ENCODE measurements at regions not wholly inside any gene's neighbourhood (a gene's known extent, or its start where the extent isn't known, plus 50 kb on each side); places are given as distances from the start of the nearest gene placed in this dataset.

DNA sequence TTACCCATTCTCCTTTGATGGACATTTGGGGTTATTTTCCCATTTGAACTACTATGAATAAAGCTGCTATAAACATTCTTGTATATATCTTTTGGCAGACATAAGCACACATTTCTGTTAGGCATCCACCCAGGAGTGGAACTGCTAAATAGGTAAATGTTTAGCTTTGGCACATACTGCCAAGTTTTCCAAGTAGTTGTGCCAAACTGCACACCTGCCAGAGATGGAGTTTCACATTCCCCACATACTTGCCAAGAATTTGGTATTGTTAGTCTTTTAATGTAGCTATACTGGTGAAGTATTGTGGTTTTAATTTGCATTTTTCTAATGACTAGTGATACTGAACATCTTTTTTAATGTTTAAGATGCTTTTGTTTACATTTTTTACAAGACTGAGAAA, 201.0 kb downstream of the GXYLT1 start:
- H3K36me3 ChIP-seq = no peaks in the 10 kb centered on the region
- DNase-seq = no peak
- no peak overlapping the region for H3K4me3 ChIP-seq
- H3K27me3 ChIP-seq (replicated peaks in 1 of 7) = peaks cover 0 to 6% (median 0%) of the 10 kb centered on the region in 7 donors
- no peak overlapping the region for H3K27ac ChIP-seq
- no peaks in the 10 kb centered on the region for H3K4me1 ChIP-seq
- H3K9me3 ChIP-seq = peaks cover 0 to 29% (median 17%) of the 10 kb centered on the region in 8 donors
- TF ChIP-seq POLR2AphosphoS5 (IDR thresholded peaks at IDR 0.05) (no peak), POLR2A (IDR thresholded peaks at IDR 0.05) (no peak)
- TF ChIP-seq, protein P1, sequence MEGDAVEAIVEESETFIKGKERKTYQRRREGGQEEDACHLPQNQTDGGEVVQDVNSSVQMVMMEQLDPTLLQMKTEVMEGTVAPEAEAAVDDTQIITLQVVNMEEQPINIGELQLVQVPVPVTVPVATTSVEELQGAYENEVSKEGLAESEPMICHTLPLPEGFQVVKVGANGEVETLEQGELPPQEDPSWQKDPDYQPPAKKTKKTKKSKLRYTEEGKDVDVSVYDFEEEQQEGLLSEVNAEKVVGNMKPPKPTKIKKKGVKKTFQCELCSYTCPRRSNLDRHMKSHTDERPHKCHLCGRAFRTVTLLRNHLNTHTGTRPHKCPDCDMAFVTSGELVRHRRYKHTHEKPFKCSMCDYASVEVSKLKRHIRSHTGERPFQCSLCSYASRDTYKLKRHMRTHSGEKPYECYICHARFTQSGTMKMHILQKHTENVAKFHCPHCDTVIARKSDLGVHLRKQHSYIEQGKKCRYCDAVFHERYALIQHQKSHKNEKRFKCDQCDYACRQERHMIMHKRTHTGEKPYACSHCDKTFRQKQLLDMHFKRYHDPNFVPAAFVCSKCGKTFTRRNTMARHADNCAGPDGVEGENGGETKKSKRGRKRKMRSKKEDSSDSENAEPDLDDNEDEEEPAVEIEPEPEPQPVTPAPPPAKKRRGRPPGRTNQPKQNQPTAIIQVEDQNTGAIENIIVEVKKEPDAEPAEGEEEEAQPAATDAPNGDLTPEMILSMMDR (IDR thresholded peaks at IDR 0.05 in 8 of 11, conservative IDR thresholded peaks at IDR 0.05 in 3 of 11) = no peak
- intact Hi-C loops (cut with DNase I; ENCODE audit: low total_unique reads) = no loop called here

DNA sequence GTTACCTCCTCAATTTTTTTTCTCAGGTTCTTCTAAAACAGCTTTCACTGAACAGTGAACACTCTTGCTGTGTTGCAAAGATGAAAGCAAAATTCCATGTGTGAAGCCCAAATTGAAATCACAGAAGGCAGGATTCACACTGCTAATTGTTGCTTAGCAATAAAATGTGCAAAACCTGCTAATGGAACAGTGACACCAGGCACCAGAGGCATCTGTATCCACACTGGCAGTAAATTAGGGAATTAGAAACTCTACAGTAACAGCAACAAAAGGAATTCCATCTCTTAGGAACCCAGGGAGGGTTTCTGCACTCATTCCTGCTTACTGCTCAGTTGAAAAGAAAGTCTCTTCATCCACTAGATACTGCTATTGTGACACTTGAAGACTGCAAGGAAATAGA, 202.3 kb downstream of the GXYLT1 start:
- TF ChIP-seq, protein P1 (IDR thresholded peaks at IDR 0.05 in 8 of 11, conservative IDR thresholded peaks at IDR 0.05 in 3 of 11) = no peak
- TF ChIP-seq POLR2AphosphoS5 (IDR thresholded peaks at IDR 0.05) (no peak), POLR2A (IDR thresholded peaks at IDR 0.05) (no peak)
- peaks cover 0 to 29% (median 17%) of the 10 kb centered on the region in 8 donors for H3K9me3 ChIP-seq
- intact Hi-C loops (cut with DNase I; ENCODE audit: low total_unique reads) = no loop called here

GRCh38 chr12:41941079-41941478, 203.6 kb downstream of the GXYLT1 start:
- 94 to 100% (median 99%) methylated on average over 2 of the region's 2 CpGs for WGBS, 5 donors
- Histone ChIP-seq H3K27me3 (replicated peaks in 1 of 7) (peaks cover 0 to 6% (median 0%) of the 10 kb centered on the region in 7 donors), H3K27ac (no peak overlapping the region), H3K4me3 (no peak overlapping the region), H3K4me1 (no peaks in the 10 kb centered on the region), H3K36me3 (no peaks in the 10 kb centered on the region), H3K9me3 (peaks cover 0 to 16% (median 8%) of the 10 kb centered on the region in 8 donors)
- TF ChIP-seq POLR2A (IDR thresholded peaks at IDR 0.05) (no peak), POLR2AphosphoS5 (IDR thresholded peaks at IDR 0.05) (no peak)
- TF ChIP-seq, protein P1 (IDR thresholded peaks at IDR 0.05 in 8 of 11, conservative IDR thresholded peaks at IDR 0.05 in 3 of 11) = no peak
- DNase-seq = no peak
- intact Hi-C loops (cut with DNase I; ENCODE audit: low total_unique reads) = no loop called here

More for the DNA sequence above, 202.3 kb downstream of the GXYLT1 start:
- H3K36me3 ChIP-seq = no peaks in the 10 kb centered on the region
- peaks cover 0 to 6% (median 0%) of the 10 kb centered on the region in 7 donors for H3K27me3 ChIP-seq (replicated peaks in 1 of 7)
- H3K4me1 ChIP-seq = no peaks in the 10 kb centered on the region
- no peak overlapping the region for H3K27ac ChIP-seq
- no peak for DNase-seq
- no peak overlapping the region for H3K4me3 ChIP-seq

DNA sequence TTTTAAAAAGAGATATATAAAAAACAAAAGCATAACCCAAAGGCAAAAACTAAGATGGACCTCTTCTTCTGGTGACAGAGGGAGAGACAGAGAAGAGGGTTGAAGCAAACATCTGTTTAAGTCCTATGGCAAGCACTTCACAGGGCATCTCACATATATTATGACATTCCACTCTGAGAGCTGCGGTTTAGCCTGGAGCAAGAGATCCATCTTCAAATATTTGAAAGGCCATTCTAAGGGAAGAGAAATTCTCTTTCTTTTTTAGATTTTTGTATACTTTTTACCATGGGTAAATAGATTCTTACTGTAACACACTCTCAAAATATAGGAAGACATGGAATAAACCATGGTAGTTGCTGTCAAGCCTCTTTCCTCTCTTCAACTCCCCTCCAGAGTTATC, 204.1 kb downstream of the GXYLT1 start:
- H3K27ac ChIP-seq = no peak overlapping the region
- H3K36me3 ChIP-seq = no peaks in the 10 kb centered on the region
- DNase-seq = no peak
- intact Hi-C loops (cut with DNase I; ENCODE audit: low total_unique reads) = no loop called here
- H3K4me1 ChIP-seq = no peaks in the 10 kb centered on the region
- H3K9me3 ChIP-seq = peaks cover 0 to 11% (median 3%) of the 10 kb centered on the region in 8 donors
- TF ChIP-seq, protein P1 (IDR thresholded peaks at IDR 0.05 in 8 of 11, conservative IDR thresholded peaks at IDR 0.05 in 3 of 11) = no peak
- TF ChIP-seq POLR2AphosphoS5 (IDR thresholded peaks at IDR 0.05) (no peak), POLR2A (IDR thresholded peaks at IDR 0.05) (no peak)
- peaks cover 0 to 6% (median 0%) of the 10 kb centered on the region in 7 donors for H3K27me3 ChIP-seq (replicated peaks in 1 of 7)
- WGBS, 5 donors = 87 to 97% (median 91%) methylated on average over 1 of the region's 1 CpG
- no peak overlapping the region for H3K4me3 ChIP-seq
